Spleen (tissue), 11 donors: ENCODE measurements at regions not wholly inside any gene's neighbourhood (a gene's known extent, or its start where the extent isn't known, plus 50 kb on each side); places are given as distances from the start of the nearest gene placed in this dataset.
"Not testable (repeated sequence)": the region's sequence is repeated elsewhere in the genome, so short reads cannot be mapped to it uniquely, and the experiment has no call there.

Experiments
- DNase-seq: peaks from one replicate; pipeline ENCODE4 v3.0.0-alpha.2; 2020
- H3K27ac ChIP-seq, 8 donors: fragments of 200-600 bp; sonication (generic) in 7 of 8; 1 replicate in 4 of 8; 2 replicates in 4 of 8; pipeline versions ENCODE4 v1.5.0 to v1.8.0; 2016 to 2021; ENCODE audit warnings: inconsistent platforms in 4 of 8, mild to moderate bottlenecking in 4 of 8, moderate library complexity in 1 of 8
- H3K27me3 ChIP-seq, 7 donors: fragments of 200-600 bp; sonication (generic) in 6 of 7; replicated peaks in 1 of 7; 1 replicate in 4 of 7; 2 replicates in 3 of 7; pipeline versions ENCODE4 v1.5.0 to v1.8.0; 2016 to 2021; ENCODE audit warnings: inconsistent platforms in 3 of 7, mild to moderate bottlenecking in 1 of 7
- H3K36me3 ChIP-seq, 6 donors: fragments of 200-600 bp; sonication (generic) in 5 of 6; 1 replicate in 4 of 6; 2 replicates in 2 of 6; pipeline versions ENCODE4 v1.5.0 to v1.8.0; 2016 to 2021; ENCODE audit warnings: inconsistent platforms in 2 of 6
- H3K4me1 ChIP-seq, 6 donors: fragments of 200-600 bp; sonication (generic) in 5 of 6; 1 replicate in 3 of 6; 2 replicates in 3 of 6; pipeline versions ENCODE4 v1.5.0 to v1.8.0; 2016 to 2021; ENCODE audit warnings: inconsistent platforms in 3 of 6
- H3K4me3 ChIP-seq, 8 donors: fragments of 200-600 bp; sonication (generic) in 7 of 8; 1 replicate in 4 of 8; 2 replicates in 4 of 8; pipeline versions ENCODE4 v1.5.0 to v1.8.0; 2016 to 2021; ENCODE audit warnings: inconsistent platforms in 4 of 8, mild to moderate bottlenecking in 4 of 8, moderate library complexity in 2 of 8
- H3K9me3 ChIP-seq, 8 donors: fragments of 200-600 bp; sonication (generic) in 7 of 8; 1 replicate in 4 of 8; 2 replicates in 4 of 8; pipeline versions ENCODE4 v1.5.0 to v1.8.0; 2016 to 2021; ENCODE audit warnings: inconsistent platforms in 4 of 8
- CTCF ChIP-seq, 11 experiments: fragments of 200-600 bp in 7 of 11; fragments of 450-650 bp in 4 of 11; sonication (generic) in 4 of 11; IDR thresholded peaks in 8 of 11; conservative IDR thresholded peaks in 3 of 11; 1 replicate in 7 of 11; 2 replicates in 4 of 11; pipeline versions ENCODE4 v1.4.0 to v1.8.0; 2016 to 2021; ENCODE audit warnings: antibody characterized with exemption in 11 of 11, inconsistent platforms in 4 of 11, mild to moderate bottlenecking in 1 of 11
- POLR2A ChIP-seq, 3 donors: fragments of 450-650 bp; IDR thresholded peaks; one replicate each; pipeline ENCODE4 v1.5.1; 2017; ENCODE audit warnings: antibody characterized with exemption in 3 of 3, mild to moderate bottlenecking in 1 of 3
- POLR2AphosphoS5 ChIP-seq, 3 donors: sonication (generic); formaldehyde crosslinking; IDR thresholded peaks; one replicate each; pipeline ENCODE4 v1.5.1; 2017; ENCODE audit warnings: antibody characterized with exemption in 3 of 3
- WGBS, 5 donors: extraction: QIAGEN DNeasy Blood & Tissue Kit in 3 of 5; methylation state at CpG; one replicate each; pipeline versions ENCODE4 v1.1.5 to v1.1.7; 2013 to 2018; 5-methylcytosine and 5-hydroxymethylcytosine counted together
- intact Hi-C: fragments of 100-400 bp; cut with DNase I; formaldehyde crosslinking; loops from one replicate; pipeline ENCODE4 v1.15.0; 2023; ENCODE audit warnings: low total_unique reads
- donor health status: healthy with polysubstance abuse.
- donor health status: DM: no; HTN: no; CAD: no; lungs with moderate emphysema.
- donor health status: DM: no; HTN: no; CAD: no.
- donor health status: Bipolar disorder and iron deficiency.
- donor health status: healthy.
- donor health status: DM: no; HTN: no; CAD: no.
- donor health status: DM: yes; HTN: yes; CAD: no.

- intact Hi-C loops: no loop called here
- no peaks in the 10 kb centered on the region for H3K36me3 ChIP-seq
- DNase-seq: no peak
- H3K9me3 ChIP-seq: no peaks in the 10 kb centered on the region
- H3K4me3 ChIP-seq: no peak overlapping the region
- H3K27me3 ChIP-seq: no peaks in the 10 kb centered on the region
- no peak overlapping the region for H3K27ac ChIP-seq
- H3K4me1 ChIP-seq: peaks cover 0 to 4% (median 0%) of the 10 kb centered on the region in 6 donors
- WGBS, 5 donors: 61 to 87% (median 75%) methylated on average over 7 of the region's 7 CpGs
- TF ChIP-seq CTCF (IDR thresholded peaks at IDR 0.05 in 8 of 11, conservative IDR thresholded peaks at IDR 0.05 in 3 of 11) (no peak), POLR2AphosphoS5 (IDR thresholded peaks at IDR 0.05) (no peak), POLR2A (IDR thresholded peaks at IDR 0.05) (no peak)
These were observed 74.9 kb upstream of the CAPRIN1 start for GRCh38 chr11:33976495-33977199.

GRCh38 chr11:33974804-33975203, 76.7 kb upstream of the CAPRIN1 start:
- WGBS, 5 donors: 77 to 91% (median 87%) methylated on average over 4 of the region's 4 CpGs
- H3K4me3 ChIP-seq: no peak overlapping the region
- TF ChIP-seq POLR2A (IDR thresholded peaks at IDR 0.05) (no peak), CTCF (IDR thresholded peaks at IDR 0.05 in 8 of 11, conservative IDR thresholded peaks at IDR 0.05 in 3 of 11) (no peak), POLR2AphosphoS5 (IDR thresholded peaks at IDR 0.05) (no peak)
- intact Hi-C loops: no loop called here
- peaks cover 0 to 14% (median 5%) of the 10 kb centered on the region in 6 donors for H3K4me1 ChIP-seq
- no peaks in the 10 kb centered on the region for H3K9me3 ChIP-seq
- H3K36me3 ChIP-seq: no peaks in the 10 kb centered on the region
- H3K27me3 ChIP-seq: no peaks in the 10 kb centered on the region
- no peak overlapping the region for H3K27ac ChIP-seq
- DNase-seq: no peak

- 59 to 81% (median 65%) methylated on average over 11 to 12 of the region's 12 CpGs for WGBS, 5 donors
- Histone ChIP-seq H3K4me3 (peak overlapping the region in 1 of 8 donors; percentile 12), H3K27ac (peak overlapping the region in 5 of 8 donors; percentile 1 to 43 (median 5)), H3K4me1 (peaks cover 0 to 14% (median 5%) of the 10 kb centered on the region in 6 donors)
- intact Hi-C loops: loop anchor here (2.0 kb wide), 1 partner anchor 111 kb away; no protein-coding TSS in a partner anchor
- not testable (repeated sequence) for H3K9me3 ChIP-seq, H3K36me3 ChIP-seq, DNase-seq, H3K27me3 ChIP-seq
These were observed 79.7 kb upstream of the LMO2 start for GRCh38 chr11:33971530-33971929.

- H3K4me3 ChIP-seq: no peak overlapping the region
- H3K27me3 ChIP-seq: no peaks in the 10 kb centered on the region
- H3K4me1 ChIP-seq: peaks cover 0 to 14% (median 5%) of the 10 kb centered on the region in 6 donors
- H3K9me3 ChIP-seq: no peaks in the 10 kb centered on the region
- TF ChIP-seq POLR2A (IDR thresholded peaks at IDR 0.05) (no peak), POLR2AphosphoS5 (IDR thresholded peaks at IDR 0.05) (peak in 1 of 3 donors; percentile 46), CTCF (IDR thresholded peaks at IDR 0.05 in 8 of 11, conservative IDR thresholded peaks at IDR 0.05 in 3 of 11) (peak; percentile 38 to 91 (median 69))
- intact Hi-C loops: loop anchor here (2.0 kb wide), 1 partner anchor 110 kb away; no protein-coding TSS in a partner anchor
- no peaks in the 10 kb centered on the region for H3K36me3 ChIP-seq
- peak overlapping the region in 5 of 8 donors; percentile 1 to 39 (median 5) for H3K27ac ChIP-seq
- DNase-seq: no peak
- 12 to 21% (median 17%) methylated on average over 7 to 8 of the region's 8 CpGs for WGBS, 5 donors
These were observed 79.1 kb upstream of the LMO2 start for GRCh38 chr11:33970984-33971466.
